Skeletal muscle satellite cell (primary cell): ENCODE measurements at regions not wholly inside any gene's neighbourhood (a gene's known extent, or its start where the extent isn't known, plus 50 kb on each side); places are given as distances from the start of the nearest gene placed in this dataset.

ENCODE experiments used
- H3K27me3 ChIP-seq: 2 replicates; pipeline ENCODE4 v1.7.0; 2013; ENCODE audit warnings: low read length; ENCODE audit not compliant: control insufficient read depth, insufficient read depth
- H3K36me3 ChIP-seq: 2 replicates; pipeline ENCODE4 v1.7.0; 2013; ENCODE audit warnings: mild to moderate bottlenecking, control low read depth, low read length; ENCODE audit not compliant: insufficient read depth
- H3K4me1 ChIP-seq: 2 replicates; pipeline ENCODE4 v1.7.0; 2013; ENCODE audit warnings: low read length; ENCODE audit not compliant: control insufficient read depth, insufficient read depth
- H3K4me2 ChIP-seq: 2 replicates; pipeline ENCODE4 v1.7.0; 2013; ENCODE audit warnings: mild to moderate bottlenecking, low read length
- H3K4me3 ChIP-seq: 2 replicates; pipeline ENCODE4 v1.7.0; 2013; ENCODE audit warnings: low read length
- H3K9ac ChIP-seq: 2 replicates; pipeline ENCODE4 v1.7.0; 2013; ENCODE audit warnings: mild to moderate bottlenecking, low read depth, low read length, moderate library complexity
- H3K9me3 ChIP-seq: replicated peaks from 2 replicates; pipeline ENCODE4 v1.7.0; 2013; ENCODE audit warnings: mild to moderate bottlenecking, control low read depth, low read length

DNA sequence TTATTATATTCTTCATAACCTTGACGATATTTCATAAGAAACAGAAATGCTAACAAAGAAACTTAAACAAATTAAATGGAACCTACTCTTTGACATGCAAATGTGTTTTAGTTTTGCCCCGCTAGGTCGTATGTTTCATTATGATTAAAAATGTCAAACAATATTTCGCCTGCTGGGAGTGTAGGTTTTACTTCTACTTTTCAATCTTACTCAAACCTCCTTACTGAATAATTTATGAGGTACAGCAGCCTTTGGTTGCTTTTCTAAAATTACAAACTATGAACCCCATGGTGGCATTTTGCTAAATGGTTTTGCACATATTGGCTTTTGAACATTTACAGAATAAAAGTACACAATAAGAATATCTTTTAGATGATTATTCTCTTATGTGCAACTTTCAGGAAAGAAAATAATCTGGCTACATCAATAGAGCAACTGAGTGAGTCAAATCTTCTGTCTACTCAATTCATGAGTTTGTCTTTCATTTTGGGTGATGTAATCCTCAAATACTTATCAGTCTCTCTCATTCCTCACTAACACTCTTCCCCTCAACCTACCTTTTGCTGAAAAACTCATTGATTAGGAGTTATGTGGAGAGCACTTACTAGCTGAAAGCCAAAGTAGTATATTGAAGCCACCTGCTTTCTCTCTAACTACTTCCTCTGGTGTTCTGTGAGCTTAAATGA, 1226.4 kb downstream of the XPNPEP1 start:
- Histone ChIP-seq H3K27me3 (no peaks in the 10 kb centered on the region), H3K9ac (no peak overlapping the region), H3K4me1 (no peaks in the 10 kb centered on the region), H3K36me3 (no peaks in the 10 kb centered on the region), H3K4me3 (no peak overlapping the region), H3K4me2 (no peak overlapping the region), H3K9me3 (no peaks in the 10 kb centered on the region)

DNA sequence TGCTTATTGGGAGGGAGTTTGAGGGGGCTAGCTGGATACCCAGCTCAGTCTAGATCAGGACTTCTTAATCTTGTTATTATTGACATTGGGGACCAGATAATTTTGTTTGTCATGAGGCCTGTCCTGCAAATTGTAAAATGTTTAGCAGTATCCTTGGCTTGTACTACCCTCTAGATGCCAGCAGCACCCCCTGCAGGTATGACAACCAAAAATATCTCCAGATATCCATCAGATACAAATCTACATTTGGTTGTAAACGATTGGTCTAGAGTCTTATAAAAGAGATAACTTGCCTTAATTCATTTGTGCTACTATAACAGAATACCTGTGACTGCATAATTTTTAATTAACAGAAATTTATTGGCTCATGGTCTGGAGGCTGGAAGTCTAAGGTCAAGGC, 1232.2 kb downstream of the XPNPEP1 start:
- H3K4me2 ChIP-seq, result no peak overlapping the region
- no peaks in the 10 kb centered on the region for H3K4me1 ChIP-seq
- H3K9me3 ChIP-seq, result no peaks in the 10 kb centered on the region
- H3K36me3 ChIP-seq, result no peaks in the 10 kb centered on the region
- no peak overlapping the region for H3K9ac ChIP-seq
- H3K27me3 ChIP-seq, result no peaks in the 10 kb centered on the region
- no peak overlapping the region for H3K4me3 ChIP-seq

- Histone ChIP-seq H3K4me3 (no peak overlapping the region), H3K36me3 (no peaks in the 10 kb centered on the region), H3K4me2 (no peak overlapping the region), H3K27me3 (no peaks in the 10 kb centered on the region), H3K9ac (no peak overlapping the region), H3K9me3 (no peaks in the 10 kb centered on the region), H3K4me1 (no peaks in the 10 kb centered on the region)
These were observed 1232.8 kb downstream of the XPNPEP1 start for GRCh38 chr10:108690530-108690929.

DNA sequence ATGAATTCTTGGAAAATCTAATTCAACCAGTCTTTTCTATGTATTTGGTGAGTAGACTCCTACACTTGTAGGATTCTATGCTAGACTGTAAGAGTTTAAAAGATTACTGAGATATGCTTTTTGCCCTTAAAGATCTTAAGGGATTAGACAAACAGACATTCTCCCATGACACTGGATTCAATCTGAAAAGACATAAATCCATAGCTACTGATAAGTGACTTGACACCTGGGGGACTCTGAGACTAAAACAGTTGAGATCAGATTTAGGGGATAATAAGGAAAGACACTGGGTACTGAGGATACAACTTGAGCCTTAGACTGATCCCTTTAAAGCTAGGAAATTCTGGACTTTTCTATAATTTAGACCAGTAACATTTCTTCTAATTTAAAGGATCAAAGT, 1233.4 kb downstream of the XPNPEP1 start:
- H3K4me1 ChIP-seq, result no peaks in the 10 kb centered on the region
- no peaks in the 10 kb centered on the region for H3K36me3 ChIP-seq
- H3K9me3 ChIP-seq, result no peaks in the 10 kb centered on the region
- no peak overlapping the region for H3K4me2 ChIP-seq
- no peak overlapping the region for H3K9ac ChIP-seq
- no peak overlapping the region for H3K4me3 ChIP-seq
- no peaks in the 10 kb centered on the region for H3K27me3 ChIP-seq

GRCh38 chr10:108688314-108688713, 1235.0 kb downstream of the XPNPEP1 start:
- Histone ChIP-seq H3K36me3 (no peaks in the 10 kb centered on the region), H3K27me3 (no peaks in the 10 kb centered on the region), H3K9me3 (no peaks in the 10 kb centered on the region), H3K4me1 (no peaks in the 10 kb centered on the region), H3K4me3 (no peak overlapping the region), H3K4me2 (no peak overlapping the region), H3K9ac (no peak overlapping the region)

DNA sequence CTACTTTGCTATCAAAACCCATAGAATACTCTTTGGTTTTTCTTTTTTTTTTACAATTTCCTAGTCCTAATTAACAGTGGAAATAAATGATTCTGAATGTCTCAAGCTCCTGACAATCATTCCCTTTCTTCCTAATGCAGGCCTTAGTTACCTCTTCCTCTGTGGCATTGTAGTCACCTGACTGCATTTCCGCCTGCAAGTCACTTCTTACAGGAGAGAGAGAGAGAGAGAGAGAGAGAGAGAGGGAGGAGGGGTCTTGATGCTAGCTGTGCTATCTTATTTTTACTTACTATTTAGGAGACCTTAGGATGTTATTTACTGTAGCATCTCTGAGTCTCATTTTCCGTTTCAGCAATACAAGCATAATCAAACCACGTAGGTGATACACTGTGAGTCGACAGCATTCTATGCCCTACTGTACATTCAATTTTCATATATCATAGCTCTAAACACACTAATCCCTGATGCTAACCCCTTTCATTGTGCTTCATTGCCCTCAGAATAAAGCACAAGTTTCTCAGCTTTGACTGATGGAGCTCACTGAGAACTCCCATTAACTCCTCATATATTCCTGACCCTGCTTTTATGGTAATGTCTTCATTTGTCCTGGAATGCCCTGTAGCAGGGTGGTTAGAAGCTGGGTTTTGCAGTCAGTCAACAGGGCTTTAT, 1237.3 kb downstream of the XPNPEP1 start:
- Histone ChIP-seq H3K4me3 (no peak overlapping the region), H3K27me3 (no peaks in the 10 kb centered on the region), H3K4me2 (no peak overlapping the region), H3K9me3 (no peaks in the 10 kb centered on the region), H3K4me1 (no peaks in the 10 kb centered on the region), H3K36me3 (no peaks in the 10 kb centered on the region), H3K9ac (no peak overlapping the region)

GRCh38 chr10:108684431-108684830, 1238.9 kb downstream of the XPNPEP1 start:
- Histone ChIP-seq H3K4me1 (no peaks in the 10 kb centered on the region), H3K9me3 (no peaks in the 10 kb centered on the region), H3K36me3 (no peaks in the 10 kb centered on the region), H3K4me3 (no peak overlapping the region), H3K9ac (no peak overlapping the region), H3K27me3 (no peaks in the 10 kb centered on the region), H3K4me2 (no peak overlapping the region)

DNA sequence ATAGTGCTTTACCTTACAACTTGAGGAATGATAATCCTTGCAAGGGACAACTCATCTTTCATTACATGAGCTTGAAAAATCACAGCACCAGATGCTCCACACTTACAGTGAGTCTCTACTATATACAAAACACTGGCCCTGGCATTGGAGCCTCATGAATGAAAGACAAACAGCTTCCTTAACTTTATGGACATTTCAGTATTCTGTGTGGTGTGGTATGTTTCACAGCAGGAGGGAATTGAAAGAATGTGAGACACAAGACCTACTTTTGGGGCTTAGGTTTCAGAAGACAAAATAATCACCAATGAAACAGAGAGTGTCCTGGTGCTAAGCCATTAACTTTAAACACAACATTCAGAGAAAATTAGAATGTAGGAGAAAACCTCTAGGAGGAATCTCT, 1249.6 kb downstream of the XPNPEP1 start:
- no peaks in the 10 kb centered on the region for H3K4me1 ChIP-seq
- no peaks in the 10 kb centered on the region for H3K27me3 ChIP-seq
- H3K36me3 ChIP-seq, result no peaks in the 10 kb centered on the region
- no peak overlapping the region for H3K4me3 ChIP-seq
- H3K9ac ChIP-seq, result no peak overlapping the region
- no peaks in the 10 kb centered on the region for H3K9me3 ChIP-seq
- no peak overlapping the region for H3K4me2 ChIP-seq

DNA sequence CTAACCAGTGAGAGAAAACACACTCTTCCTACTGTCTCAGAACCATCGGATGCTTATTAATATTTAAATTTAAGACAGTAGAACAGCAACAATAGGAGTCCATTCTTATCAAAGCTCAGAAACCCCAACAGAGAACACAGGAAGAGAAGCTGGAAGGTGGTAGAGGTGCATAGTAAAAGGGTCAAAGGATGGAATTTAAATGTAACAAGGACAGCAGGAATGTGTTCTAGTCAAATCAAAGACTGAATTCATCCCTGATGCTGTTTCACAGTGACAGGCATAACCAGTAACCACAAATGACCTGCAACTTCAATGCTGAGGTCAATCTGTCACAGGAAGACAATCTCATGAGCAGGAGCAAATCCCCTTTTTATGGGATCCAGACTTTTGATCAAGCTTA, 1259.7 kb downstream of the XPNPEP1 start:
- H3K4me3 ChIP-seq, result no peak overlapping the region
- no peaks in the 10 kb centered on the region for H3K4me1 ChIP-seq
- no peaks in the 10 kb centered on the region for H3K27me3 ChIP-seq

GRCh38 chr10:108662975-108663374, 1260.3 kb downstream of the XPNPEP1 start:
- no peak overlapping the region for H3K4me2 ChIP-seq
- no peak overlapping the region for H3K4me3 ChIP-seq
- H3K9me3 ChIP-seq, result no peaks in the 10 kb centered on the region
- no peaks in the 10 kb centered on the region for H3K36me3 ChIP-seq
- no peak overlapping the region for H3K9ac ChIP-seq
- no peaks in the 10 kb centered on the region for H3K4me1 ChIP-seq
- no peaks in the 10 kb centered on the region for H3K27me3 ChIP-seq

More for the DNA sequence above, 1259.7 kb downstream of the XPNPEP1 start:
- Histone ChIP-seq H3K9me3 (no peaks in the 10 kb centered on the region), H3K9ac (no peak overlapping the region), H3K4me2 (no peak overlapping the region), H3K36me3 (no peaks in the 10 kb centered on the region)

- Histone ChIP-seq H3K4me1 (no peaks in the 10 kb centered on the region), H3K27me3 (no peaks in the 10 kb centered on the region), H3K4me3 (no peak overlapping the region), H3K4me2 (no peak overlapping the region), H3K9me3 (no peaks in the 10 kb centered on the region), H3K9ac (no peak overlapping the region), H3K36me3 (no peaks in the 10 kb centered on the region)
These were observed 1268.3 kb downstream of the XPNPEP1 start for GRCh38 chr10:108655057-108655456.

GRCh38 chr10:108653531-108653930, 1269.8 kb downstream of the XPNPEP1 start:
- Histone ChIP-seq H3K4me1 (no peaks in the 10 kb centered on the region), H3K9ac (no peak overlapping the region), H3K4me3 (no peak overlapping the region), H3K4me2 (no peak overlapping the region), H3K9me3 (no peaks in the 10 kb centered on the region), H3K36me3 (no peaks in the 10 kb centered on the region), H3K27me3 (no peaks in the 10 kb centered on the region)
